PC-9 (cell line): ENCODE measurements at regions not wholly inside any gene's neighbourhood (a gene's known extent, or its start where the extent isn't known, plus 50 kb on each side); places are given as distances from the start of the nearest gene placed in this dataset.

Experiments
- BruUV-seq: library from RNA; stranded (reverse); fragments of 400-500 nt; replicated peaks from 2 replicates; lab custom pipeline; 2021; lab: Mats Ljungman, UMichigan
- CTCF ChIA-PET: fragments of 300-600 bp; sonication (Branson Sonifier 250); formaldehyde crosslinking; loops from one replicate; lab custom pipeline; 2022; ENCODE audit warnings: antibody characterized with exemption; lab: Charles Lee
- POLR2A ChIA-PET: fragments of 300-600 bp; sonication (Branson Sonifier 250); formaldehyde crosslinking; loops from one replicate; lab custom pipeline; 2022; ENCODE audit warnings: antibody characterized with exemption; ENCODE audit not compliant: unreplicated experiment; lab: Charles Lee
- DNase-seq, 2 experiments: peaks; one replicate each; pipeline versions ENCODE4 v3.0.0 to v3.0.0-alpha.2; 2015 to 2022; ENCODE audit warnings: mixed read lengths in 1 of 2
- H2AFZ ChIP-seq: fragments of 200-600 bp; sonication (generic); 2 replicates; pipeline ENCODE4 v1.8.1; 2017; ENCODE audit warnings: antibody characterized with exemption
- H3F3A ChIP-seq: fragments of 200-600 bp; sonication (generic); 2 replicates; pipeline ENCODE4 v1.8.1; 2017; ENCODE audit warnings: antibody characterized with exemption, mild to moderate bottlenecking, low read depth; ENCODE audit not compliant: insufficient read depth
- H3K27ac ChIP-seq: fragments of 200-600 bp; sonication (generic); 2 replicates; pipeline ENCODE4 v1.6.1; 2016; ENCODE audit warnings: mixed run types
- H3K27me3 ChIP-seq: fragments of 200-600 bp; sonication (generic); 2 replicates; pipeline ENCODE4 v1.6.1; 2016; ENCODE audit warnings: low read depth, mixed run types; ENCODE audit not compliant: insufficient read depth
- H3K36me3 ChIP-seq: fragments of 200-600 bp; sonication (generic); 2 replicates; pipeline ENCODE4 v1.6.1; 2016; ENCODE audit warnings: low read depth, mixed run types
- H3K4me1 ChIP-seq: fragments of 200-600 bp; sonication (generic); replicated peaks from 2 replicates; pipeline ENCODE4 v1.6.1; 2016; ENCODE audit warnings: mixed run types; ENCODE audit not compliant: insufficient read depth
- H3K4me2 ChIP-seq: fragments of 200-600 bp; sonication (generic); 2 replicates; pipeline ENCODE4 v1.6.1; 2017; ENCODE audit warnings: mixed run types
- H3K4me3 ChIP-seq: fragments of 200-600 bp; sonication (generic); 2 replicates; pipeline ENCODE4 v1.6.1; 2016; ENCODE audit warnings: mixed run types
- H3K79me2 ChIP-seq: fragments of 200-600 bp; sonication (generic); 2 replicates; pipeline ENCODE4 v1.6.1; 2017; ENCODE audit warnings: low read depth, mixed run types
- H3K9me2 ChIP-seq: fragments of 200-600 bp; sonication (generic); 2 replicates; pipeline ENCODE4 v1.8.1; 2017; ENCODE audit warnings: mild to moderate bottlenecking; ENCODE audit not compliant: insufficient read depth
- H3K9me3 ChIP-seq: fragments of 200-600 bp; sonication (generic); 2 replicates; pipeline ENCODE4 v1.8.1; 2016; ENCODE audit warnings: low read depth; ENCODE audit not compliant: insufficient read depth
- H4K20me1 ChIP-seq: fragments of 200-600 bp; sonication (generic); 2 replicates; pipeline ENCODE4 v1.8.1; 2017; ENCODE audit not compliant: insufficient read depth
- CTCF ChIP-seq: fragments of 200-600 bp; sonication (generic); conservative IDR thresholded peaks from 2 replicates; pipeline ENCODE4 v1.6.1; 2017; ENCODE audit warnings: mixed run types, antibody characterized with exemption, mild to moderate bottlenecking, moderate library complexity
- EZH2 ChIP-seq: fragments of 200-600 bp; sonication (generic); IDR thresholded peaks from 2 replicates; pipeline ENCODE4 v1.8.0; 2017; ENCODE audit warnings: antibody characterized with exemption, low read depth
- intact Hi-C: fragments of 100-400 bp; cut with micrococcal nuclease; formaldehyde crosslinking; loops from one replicate; pipeline ENCODE4 v1.10.0; 2022; ENCODE audit not compliant: unreplicated experiment

- CTCF ChIA-PET, result no interaction called here
- TF ChIP-seq EZH2 (no peak), CTCF (no peak)
- intact Hi-C loops, result no loop called here
Measured at GRCh38 chr4:67328393-67328792, 216.9 kb downstream of the CENPC start.

GRCh38 chr4:67328018-67328278 is 217.4 kb downstream of the CENPC start:
- H3K27ac ChIP-seq, result no peak overlapping the region
- no peaks in the 10 kb centered on the region for H3K4me1 ChIP-seq
- CTCF ChIA-PET, result no interaction called here
- BruUV-seq, result no TSS peak
- TF ChIP-seq EZH2, result no peak
- no peak for TF ChIP-seq CTCF
- H3K9me2 ChIP-seq, result no peaks in the 10 kb centered on the region
- no peaks in the 10 kb centered on the region for H3F3A ChIP-seq
- H2AFZ ChIP-seq, result no peak overlapping the region
- no peak overlapping the region for H3K4me2 ChIP-seq
- POLR2A ChIA-PET, result no interaction called here
- H3K4me3 ChIP-seq, result no peak overlapping the region
- H3K27me3 ChIP-seq, result no peaks in the 10 kb centered on the region
- H4K20me1 ChIP-seq, result no peaks in the 10 kb centered on the region
- H3K9me3 ChIP-seq, result no peaks in the 10 kb centered on the region
- no peak for DNase-seq
- intact Hi-C loops, result no loop called here
- no peaks in the 10 kb centered on the region for H3K79me2 ChIP-seq
- H3K36me3 ChIP-seq, result no peaks in the 10 kb centered on the region

More at GRCh38 chr4:67328393-67328792, 216.9 kb downstream of the CENPC start:
- DNase-seq, result no peak
- Histone ChIP-seq H3K27ac (no peak overlapping the region), H3K9me3 (no peaks in the 10 kb centered on the region), H3K4me2 (no peak overlapping the region), H2AFZ (no peak overlapping the region), H3K4me3 (no peak overlapping the region), H3F3A (no peaks in the 10 kb centered on the region), H3K79me2 (no peaks in the 10 kb centered on the region), H3K9me2 (no peaks in the 10 kb centered on the region), H3K4me1 (no peaks in the 10 kb centered on the region), H3K27me3 (no peaks in the 10 kb centered on the region), H4K20me1 (no peaks in the 10 kb centered on the region), H3K36me3 (no peaks in the 10 kb centered on the region)
- POLR2A ChIA-PET, result no interaction called here
- no TSS peak for BruUV-seq

- DNase-seq, result peak in 1 of 2 experiments; percentile 23
- no peak overlapping the region for H3K4me3 ChIP-seq
- TF ChIP-seq EZH2 (no peak), CTCF (peak; percentile 79)
- no peaks in the 10 kb centered on the region for H4K20me1 ChIP-seq
- no peaks in the 10 kb centered on the region for H3K27me3 ChIP-seq
- H2AFZ ChIP-seq, result no peak overlapping the region
- CTCF ChIA-PET, result no interaction called here
- no peaks in the 10 kb centered on the region for H3K36me3 ChIP-seq
- no peaks in the 10 kb centered on the region for H3K79me2 ChIP-seq
- no TSS peak for BruUV-seq
- H3K27ac ChIP-seq, result no peak overlapping the region
- no peaks in the 10 kb centered on the region for H3K9me3 ChIP-seq
- intact Hi-C loops, result no loop called here
- no peaks in the 10 kb centered on the region for H3F3A ChIP-seq
- POLR2A ChIA-PET, result no interaction called here
- H3K9me2 ChIP-seq, result no peaks in the 10 kb centered on the region
- H3K4me2 ChIP-seq, result no peak overlapping the region
- H3K4me1 ChIP-seq, result no peaks in the 10 kb centered on the region
Measured at GRCh38 chr4:67327245-67328017, 217.9 kb downstream of the CENPC start.
